SJSA1 (cell line): ENCODE measurements at regions not wholly inside any gene's neighbourhood (a gene's known extent, or its start where the extent isn't known, plus 50 kb on each side); places are given as distances from the start of the nearest gene placed in this dataset.
"Not testable (repeated sequence)": the region's sequence is repeated elsewhere in the genome, so short reads cannot be mapped to it uniquely, and the experiment has no call there.

ENCODE experiments used
- DNase-seq, 2 experiments: peaks; one replicate each; pipeline ENCODE4 v3.0.0-alpha.2; 2015 to 2020; ENCODE audit warnings: low spot score in 2 of 2, low read depth in 1 of 2
- H3K27ac ChIP-seq: fragments of 250-450 bp; sonication (Bioruptor Pico); 2 replicates; pipeline ENCODE4 v1.5.1; 2020; ENCODE audit warnings: mild to moderate bottlenecking, moderate library complexity
- H3K27me3 ChIP-seq: fragments of 250-450 bp; sonication (Bioruptor Pico); replicated peaks from 2 replicates; pipeline ENCODE4 v1.5.1; 2020; ENCODE audit warnings: mild to moderate bottlenecking, moderate library complexity
- H3K36me3 ChIP-seq: fragments of 250-450 bp; sonication (Bioruptor Pico); 2 replicates; pipeline ENCODE4 v1.5.1; 2020; ENCODE audit warnings: mild to moderate bottlenecking
- H3K4me1 ChIP-seq: fragments of 250-450 bp; sonication (Bioruptor Pico); replicated peaks from 2 replicates; pipeline ENCODE4 v1.6.1; 2021; ENCODE audit warnings: mild to moderate bottlenecking
- H3K4me3 ChIP-seq: fragments of 250-450 bp; sonication (Bioruptor Pico); 2 replicates; pipeline ENCODE4 v1.5.1; 2020; ENCODE audit warnings: mild to moderate bottlenecking
- H3K9me3 ChIP-seq: fragments of 250-450 bp; sonication (Bioruptor Pico); replicated peaks from 2 replicates; pipeline ENCODE4 v1.5.1; 2020; ENCODE audit warnings: mild to moderate bottlenecking

GRCh38 chr7:19519443-19520021 lies 189.3 kb downstream of the POLR1F start:
- H3K4me3 ChIP-seq: no peak overlapping the region
- H3K27ac ChIP-seq: no peak overlapping the region
- no peaks in the 10 kb centered on the region for H3K27me3 ChIP-seq
- H3K4me1 ChIP-seq: peaks cover 20% of the 10 kb centered on the region
- no peaks in the 10 kb centered on the region for H3K9me3 ChIP-seq
- DNase-seq: no peak
- no peaks in the 10 kb centered on the region for H3K36me3 ChIP-seq

- not testable (repeated sequence) for DNase-seq, H3K36me3 ChIP-seq, H3K9me3 ChIP-seq
Observed at GRCh38 chr7:19517546-19517945, 191.3 kb downstream of the POLR1F start.

DNA sequence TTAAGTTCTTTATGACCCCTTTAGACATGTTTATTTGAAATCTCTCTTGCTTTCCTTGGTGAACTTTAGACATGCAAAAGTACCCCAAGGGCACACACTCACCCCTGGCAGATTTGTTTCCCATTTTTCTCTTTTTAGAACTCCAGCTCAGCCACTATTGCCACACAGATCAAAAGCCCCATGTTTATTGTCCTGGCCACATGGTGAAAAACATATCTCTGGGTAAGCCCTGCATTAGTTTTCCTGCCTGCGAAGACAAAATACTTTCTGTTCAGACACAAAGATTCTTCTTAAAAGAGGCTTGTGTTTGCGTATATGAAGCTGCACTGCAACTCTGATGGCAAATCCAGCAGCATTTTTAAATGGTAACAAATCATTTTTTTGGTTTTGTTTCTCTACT lies 200.0 kb downstream of the POLR1F start:
- H3K27me3 ChIP-seq: no peaks in the 10 kb centered on the region
- H3K9me3 ChIP-seq: no peaks in the 10 kb centered on the region
- H3K27ac ChIP-seq: no peak overlapping the region
- no peaks in the 10 kb centered on the region for H3K36me3 ChIP-seq
- H3K4me1 ChIP-seq: no peaks in the 10 kb centered on the region
- no peak overlapping the region for H3K4me3 ChIP-seq
- no peak for DNase-seq

More at GRCh38 chr7:19517546-19517945, 191.3 kb downstream of the POLR1F start:
- peaks cover 11% of the 10 kb centered on the region for H3K4me1 ChIP-seq
- not testable (repeated sequence) for H3K27ac ChIP-seq, H3K4me3 ChIP-seq, H3K27me3 ChIP-seq

DNA sequence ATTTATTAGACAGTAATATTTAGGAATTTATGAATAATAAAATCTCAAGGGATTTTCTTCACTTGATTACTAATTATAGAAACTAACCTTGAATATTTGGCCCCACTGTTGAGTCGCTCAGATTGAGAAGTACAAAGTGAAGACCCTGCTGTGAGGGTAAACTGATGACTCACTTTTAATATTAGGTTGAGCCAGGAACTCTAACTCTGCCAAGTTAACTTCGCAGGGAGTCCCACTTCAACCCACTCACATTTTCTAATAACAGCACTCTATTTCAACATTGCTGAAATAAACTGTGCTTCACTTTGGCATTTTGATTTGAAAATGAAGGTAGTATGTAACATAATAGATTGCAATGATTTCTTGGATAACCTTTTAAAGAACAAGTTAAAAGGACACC lies 200.7 kb downstream of the POLR1F start:
- DNase-seq: no peak
- H3K36me3 ChIP-seq: no peaks in the 10 kb centered on the region

DNA sequence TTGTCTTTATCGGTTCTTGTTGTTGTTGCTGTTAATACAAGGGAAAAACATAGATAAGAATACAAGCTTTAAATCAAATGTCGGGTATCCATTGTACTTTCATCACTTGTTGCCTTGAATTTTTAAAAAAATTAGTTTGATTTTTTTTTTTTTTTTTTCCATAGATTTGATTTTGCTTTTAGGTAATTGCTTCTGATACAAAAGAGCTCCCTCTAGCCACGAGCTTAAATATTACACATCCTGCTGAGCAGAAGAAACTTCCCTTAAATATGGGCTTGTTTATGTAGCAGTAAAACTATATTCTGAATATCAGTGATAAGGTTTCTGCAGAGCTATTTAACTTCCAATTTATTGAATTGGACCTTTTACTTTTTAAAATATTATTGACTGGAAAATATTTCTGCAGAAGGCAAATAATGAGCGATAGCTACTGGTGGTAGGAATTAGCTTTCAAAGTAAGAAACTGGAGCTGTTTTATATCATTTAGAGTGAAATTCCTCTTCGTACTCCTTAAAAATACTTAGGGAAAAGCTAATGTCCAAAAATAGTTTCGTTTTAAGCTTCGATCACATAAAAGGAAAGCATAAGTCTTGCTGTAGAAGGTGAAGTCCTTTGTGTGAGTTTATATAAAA lies 216.9 kb downstream of the POLR1F start:
- no peak overlapping the region for H3K4me3 ChIP-seq
- peak in 1 of 2 experiments; percentile 18 for DNase-seq
- no peaks in the 10 kb centered on the region for H3K36me3 ChIP-seq
- no peaks in the 10 kb centered on the region for H3K4me1 ChIP-seq
- H3K27ac ChIP-seq: no peak overlapping the region
- no peaks in the 10 kb centered on the region for H3K9me3 ChIP-seq
- H3K27me3 ChIP-seq: no peaks in the 10 kb centered on the region

More for the DNA sequence above, 200.7 kb downstream of the POLR1F start:
- no peaks in the 10 kb centered on the region for H3K27me3 ChIP-seq
- no peaks in the 10 kb centered on the region for H3K4me1 ChIP-seq
- no peaks in the 10 kb centered on the region for H3K9me3 ChIP-seq
- no peak overlapping the region for H3K27ac ChIP-seq
- no peak overlapping the region for H3K4me3 ChIP-seq

DNA sequence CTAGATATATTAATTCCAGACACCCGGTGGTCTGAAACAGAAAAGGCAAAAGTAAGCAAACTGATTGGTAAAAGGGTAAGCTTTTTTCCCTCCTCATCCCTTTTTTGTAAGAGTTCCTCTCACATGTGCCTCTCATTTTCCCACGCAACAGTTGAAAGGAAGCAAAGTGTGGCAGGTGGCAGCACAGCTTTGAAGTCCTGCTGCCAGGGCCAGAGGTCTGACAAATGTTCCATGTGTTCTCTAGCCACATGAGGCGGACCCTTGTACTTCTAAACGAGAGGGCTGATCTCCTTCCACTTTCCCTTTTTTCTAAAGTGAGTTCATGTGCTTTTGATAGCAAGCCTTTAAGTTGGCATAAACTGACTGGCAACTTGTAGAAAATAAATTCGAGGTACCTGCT lies 217.5 kb downstream of the POLR1F start:
- Histone ChIP-seq H3K27ac (no peak overlapping the region), H3K27me3 (no peaks in the 10 kb centered on the region), H3K9me3 (no peaks in the 10 kb centered on the region), H3K4me1 (no peaks in the 10 kb centered on the region), H3K36me3 (no peaks in the 10 kb centered on the region), H3K4me3 (no peak overlapping the region)
- DNase-seq: no peak

GRCh38 chr7:19489162-19489820 lies 219.5 kb downstream of the POLR1F start:
- Histone ChIP-seq H3K27ac (no peak overlapping the region), H3K4me1 (no peaks in the 10 kb centered on the region), H3K9me3 (no peaks in the 10 kb centered on the region), H3K36me3 (no peaks in the 10 kb centered on the region), H3K4me3 (no peak overlapping the region), H3K27me3 (no peaks in the 10 kb centered on the region)
- DNase-seq: no peak

GRCh38 chr7:19488056-19488455 lies 220.8 kb downstream of the POLR1F start:
- H3K27me3 ChIP-seq: no peaks in the 10 kb centered on the region
- H3K4me3 ChIP-seq: no peak overlapping the region
- H3K36me3 ChIP-seq: no peaks in the 10 kb centered on the region
- H3K27ac ChIP-seq: no peak overlapping the region
- no peaks in the 10 kb centered on the region for H3K9me3 ChIP-seq
- no peaks in the 10 kb centered on the region for H3K4me1 ChIP-seq
- DNase-seq: no peak

DNA sequence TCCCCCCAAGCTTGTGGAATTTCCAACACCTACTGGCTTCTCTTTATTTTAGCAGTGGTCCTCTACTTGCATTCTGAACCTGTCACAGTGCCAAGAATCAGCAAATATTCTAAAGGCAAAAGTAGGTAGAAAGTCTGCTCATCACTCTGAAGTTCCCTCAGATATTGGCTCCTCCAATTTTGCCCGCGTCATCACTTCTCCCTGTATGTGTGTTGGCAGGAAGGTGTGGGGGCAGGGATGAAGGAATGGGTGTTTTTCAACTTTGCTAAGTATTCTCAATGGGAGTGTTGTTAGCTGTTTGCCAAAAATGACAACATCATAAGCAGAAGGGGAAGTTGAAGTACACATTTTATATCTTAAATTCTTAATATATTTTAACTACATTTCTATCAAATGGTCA lies 226.2 kb downstream of the POLR1F start:
- H3K36me3 ChIP-seq: no peaks in the 10 kb centered on the region
- H3K27ac ChIP-seq: no peak overlapping the region
- no peaks in the 10 kb centered on the region for H3K4me1 ChIP-seq
- H3K4me3 ChIP-seq: no peak overlapping the region
- H3K9me3 ChIP-seq: no peaks in the 10 kb centered on the region
- no peak for DNase-seq
- no peaks in the 10 kb centered on the region for H3K27me3 ChIP-seq

DNA sequence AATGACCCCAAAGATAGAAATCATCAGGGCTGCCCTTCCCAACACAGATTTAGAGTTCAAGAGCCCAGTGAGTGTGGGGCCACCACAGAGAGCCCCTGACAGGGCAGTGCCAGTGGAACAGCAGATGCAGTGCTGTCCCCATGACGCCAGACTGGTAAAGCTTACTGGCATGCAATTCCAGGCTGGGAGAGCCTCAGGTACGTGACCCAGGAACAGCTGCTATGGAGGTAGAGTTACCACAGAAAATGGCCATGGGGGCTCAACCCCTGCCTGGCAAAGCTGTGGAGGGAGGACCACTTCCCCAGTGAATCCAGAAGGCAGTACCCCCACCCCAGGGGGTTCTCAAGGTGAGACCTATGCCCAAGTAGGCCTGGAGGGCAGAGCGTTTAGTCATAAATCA lies 228.5 kb downstream of the POLR1F start:
- H3K27me3 ChIP-seq: no peaks in the 10 kb centered on the region
- H3K4me1 ChIP-seq: no peaks in the 10 kb centered on the region
- DNase-seq: no peak
- H3K9me3 ChIP-seq: no peaks in the 10 kb centered on the region
- no peaks in the 10 kb centered on the region for H3K36me3 ChIP-seq
- no peak overlapping the region for H3K27ac ChIP-seq
- H3K4me3 ChIP-seq: no peak overlapping the region

GRCh38 chr7:19470031-19470430 lies 238.8 kb downstream of the POLR1F start:
- no peaks in the 10 kb centered on the region for H3K36me3 ChIP-seq
- H3K4me1 ChIP-seq: no peaks in the 10 kb centered on the region
- no peak for DNase-seq
- H3K27ac ChIP-seq: no peak overlapping the region
- H3K27me3 ChIP-seq: no peaks in the 10 kb centered on the region
- H3K9me3 ChIP-seq: no peaks in the 10 kb centered on the region
- no peak overlapping the region for H3K4me3 ChIP-seq

DNA sequence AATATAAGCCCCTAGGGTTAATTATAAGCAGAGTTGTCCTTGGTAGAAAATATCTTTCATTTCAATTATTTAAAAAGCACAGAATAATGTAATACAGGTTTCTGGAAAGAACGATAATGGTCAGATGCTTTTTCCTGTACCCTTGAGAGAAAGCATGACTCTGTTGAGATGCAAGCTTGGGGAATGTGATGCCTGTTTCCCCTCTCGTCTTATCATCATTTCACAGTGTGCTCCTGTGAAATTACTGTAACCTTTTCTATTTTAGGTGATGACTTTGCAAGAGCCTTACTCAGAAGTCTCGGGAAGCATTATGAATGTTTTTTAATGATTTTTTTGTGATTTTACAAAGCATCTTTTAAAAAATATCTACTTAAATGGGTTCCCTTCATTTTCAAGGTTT lies 243.0 kb downstream of the POLR1F start:
- Histone ChIP-seq H3K27me3 (no peaks in the 10 kb centered on the region), H3K9me3 (no peaks in the 10 kb centered on the region), H3K4me3 (no peak overlapping the region), H3K36me3 (no peaks in the 10 kb centered on the region), H3K27ac (no peak overlapping the region), H3K4me1 (no peaks in the 10 kb centered on the region)
- no peak for DNase-seq

GRCh38 chr7:19464751-19465150 lies 244.1 kb downstream of the POLR1F start:
- H3K27me3 ChIP-seq: no peaks in the 10 kb centered on the region
- no peak overlapping the region for H3K4me3 ChIP-seq
- no peak overlapping the region for H3K27ac ChIP-seq
- no peak for DNase-seq
- H3K9me3 ChIP-seq: no peaks in the 10 kb centered on the region
- H3K4me1 ChIP-seq: no peaks in the 10 kb centered on the region
- no peaks in the 10 kb centered on the region for H3K36me3 ChIP-seq

GRCh38 chr7:19464241-19464640 lies 244.6 kb downstream of the POLR1F start:
- H3K36me3 ChIP-seq: no peaks in the 10 kb centered on the region
- no peak overlapping the region for H3K27ac ChIP-seq
- no peaks in the 10 kb centered on the region for H3K4me1 ChIP-seq
- H3K4me3 ChIP-seq: no peak overlapping the region
- H3K9me3 ChIP-seq: no peaks in the 10 kb centered on the region
- no peaks in the 10 kb centered on the region for H3K27me3 ChIP-seq
- no peak for DNase-seq
